HUES48 (cell line): ENCODE measurements at regions not wholly inside any gene's neighbourhood (a gene's known extent, or its start where the extent isn't known, plus 50 kb on each side); places are given as distances from the start of the nearest gene placed in this dataset.

ENCODE experiments used
- H3K27ac ChIP-seq: one replicate; pipeline ENCODE4 v1.7.0; 2013; ENCODE audit warnings: low read depth, low read length, inconsistent platforms
- H3K27me3 ChIP-seq: 2 replicates; pipeline ENCODE4 v1.6.1; 2013; ENCODE audit warnings: mild to moderate bottlenecking, low read length; ENCODE audit not compliant: control insufficient read depth, insufficient read depth
- H3K36me3 ChIP-seq: 2 replicates; pipeline ENCODE4 v1.6.1; 2013; ENCODE audit warnings: low read length; ENCODE audit not compliant: control insufficient read depth, insufficient read depth
- H3K4me1 ChIP-seq: 2 replicates; pipeline ENCODE4 v1.6.1; 2013; ENCODE audit warnings: mild to moderate bottlenecking, low read length; ENCODE audit not compliant: control insufficient read depth, insufficient read depth
- H3K4me3 ChIP-seq: 2 replicates; pipeline ENCODE4 v1.5.1; 2013; ENCODE audit warnings: mild to moderate bottlenecking, low read depth, low read length
- H3K9ac ChIP-seq: 2 replicates; pipeline ENCODE4 v1.6.1; 2013; ENCODE audit warnings: mild to moderate bottlenecking, low read depth, low read length, moderate library complexity
- H3K9me3 ChIP-seq: 2 replicates; pipeline ENCODE4 v1.6.1; 2013; ENCODE audit warnings: low read length; ENCODE audit not compliant: control insufficient read depth, insufficient read depth

DNA sequence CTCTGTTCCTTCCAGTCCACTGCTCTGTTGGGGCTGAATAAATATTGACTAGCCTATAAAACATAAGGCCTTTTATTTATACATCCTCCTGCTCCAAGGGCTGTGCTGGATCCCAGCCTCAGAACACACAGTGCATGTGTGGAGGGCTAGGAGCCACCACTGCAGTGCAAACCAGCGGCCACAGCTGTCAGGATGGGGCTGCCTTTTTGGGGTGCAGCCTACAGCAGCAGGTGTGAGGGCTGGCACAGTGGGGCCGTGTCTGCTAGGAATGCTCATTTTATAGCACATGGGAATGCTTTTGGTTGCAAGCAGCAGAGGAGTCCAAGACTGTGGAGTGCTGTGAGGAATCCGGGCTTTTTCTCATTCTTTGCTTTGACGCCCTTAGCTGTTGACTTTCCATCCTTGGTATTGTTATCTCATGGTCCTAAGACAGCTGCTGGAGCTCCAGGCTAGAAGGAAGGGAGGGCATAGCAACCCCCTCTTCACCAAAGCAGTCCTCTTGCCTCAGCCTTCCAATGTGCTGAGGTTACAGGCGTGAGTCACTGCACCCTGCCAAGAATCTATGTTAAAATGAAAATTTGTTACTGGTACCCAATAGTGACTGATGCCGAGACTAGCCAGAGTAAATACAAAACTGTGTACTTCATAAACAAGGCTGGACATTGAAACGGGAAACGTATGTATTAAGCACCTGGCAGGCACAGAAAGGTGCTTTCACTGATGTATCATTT lies 334.3 kb upstream of the GATB start:
- no peak overlapping the region for H3K9ac ChIP-seq
- no peak overlapping the region for H3K4me3 ChIP-seq
- H3K27ac ChIP-seq: no peak overlapping the region
- H3K27me3 ChIP-seq: no peaks in the 10 kb centered on the region
- no peaks in the 10 kb centered on the region for H3K9me3 ChIP-seq
- no peaks in the 10 kb centered on the region for H3K36me3 ChIP-seq
- H3K4me1 ChIP-seq: no peaks in the 10 kb centered on the region

- Histone ChIP-seq H3K4me3 (no peak overlapping the region), H3K9ac (no peak overlapping the region), H3K27ac (no peak overlapping the region), H3K9me3 (no peaks in the 10 kb centered on the region), H3K27me3 (no peaks in the 10 kb centered on the region), H3K4me1 (no peaks in the 10 kb centered on the region), H3K36me3 (no peaks in the 10 kb centered on the region)
Measured at GRCh38 chr4:152091405-152091804, 330.6 kb upstream of the GATB start.

DNA sequence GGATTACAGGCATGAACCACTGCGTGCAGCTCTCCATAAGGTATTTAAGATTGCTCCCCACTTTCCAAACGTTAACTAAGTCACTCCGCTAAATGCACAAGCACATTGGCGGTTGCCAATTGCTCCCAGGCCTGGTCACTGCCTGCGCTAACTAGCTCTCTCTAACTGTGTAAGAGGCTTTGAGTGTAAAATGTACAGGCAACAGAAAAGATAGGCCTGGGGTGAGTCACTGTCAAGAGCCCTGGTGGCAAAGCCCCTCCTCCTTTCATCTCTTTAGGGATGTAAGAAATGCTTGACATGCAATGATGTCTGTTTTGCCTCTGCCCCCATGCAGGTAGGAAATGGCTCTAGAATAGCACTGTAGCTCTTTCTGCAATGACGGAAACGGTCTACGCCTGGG lies 329.7 kb upstream of the GATB start:
- no peaks in the 10 kb centered on the region; the same call in 1 of the 2 replicates for H3K4me1 ChIP-seq
- no peaks in the 10 kb centered on the region for H3K27me3 ChIP-seq
- H3K4me3 ChIP-seq: no peak overlapping the region
- no peaks in the 10 kb centered on the region for H3K9me3 ChIP-seq
- no peaks in the 10 kb centered on the region for H3K36me3 ChIP-seq
- H3K9ac ChIP-seq: no peak overlapping the region
- no peak overlapping the region for H3K27ac ChIP-seq

GRCh38 chr4:152089584-152089983 lies 328.8 kb upstream of the GATB start:
- Histone ChIP-seq H3K9ac (no peak overlapping the region), H3K4me3 (no peak overlapping the region), H3K4me1 (no peaks in the 10 kb centered on the region; the same call in 1 of the 2 replicates), H3K27me3 (no peaks in the 10 kb centered on the region), H3K36me3 (no peaks in the 10 kb centered on the region), H3K9me3 (no peaks in the 10 kb centered on the region), H3K27ac (no peak overlapping the region)

DNA sequence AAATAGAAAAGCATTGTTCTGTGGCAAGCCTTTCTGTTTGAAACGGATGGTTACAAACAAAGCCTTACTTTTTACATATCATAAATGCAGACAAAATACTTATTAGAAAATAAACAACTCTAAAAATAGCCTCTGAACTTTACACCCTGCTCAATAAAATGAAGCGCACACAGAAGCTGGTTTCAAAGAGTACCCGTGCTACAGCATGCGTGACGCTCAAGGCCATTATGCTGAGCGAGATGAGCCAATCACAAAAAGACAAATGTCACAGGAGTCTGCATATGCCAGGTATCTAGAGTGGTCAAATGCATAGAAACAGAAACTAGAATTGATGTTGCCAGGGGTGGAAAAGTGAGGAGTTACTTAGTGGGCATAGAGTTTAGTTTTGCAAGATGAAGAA lies 326.5 kb upstream of the GATB start:
- no peaks in the 10 kb centered on the region; the same call in 1 of the 2 replicates for H3K4me1 ChIP-seq
- H3K9ac ChIP-seq: no peak overlapping the region
- H3K4me3 ChIP-seq: no peak overlapping the region
- no peaks in the 10 kb centered on the region for H3K9me3 ChIP-seq
- H3K36me3 ChIP-seq: no peaks in the 10 kb centered on the region
- no peaks in the 10 kb centered on the region for H3K27me3 ChIP-seq
- H3K27ac ChIP-seq: no peak overlapping the region

DNA sequence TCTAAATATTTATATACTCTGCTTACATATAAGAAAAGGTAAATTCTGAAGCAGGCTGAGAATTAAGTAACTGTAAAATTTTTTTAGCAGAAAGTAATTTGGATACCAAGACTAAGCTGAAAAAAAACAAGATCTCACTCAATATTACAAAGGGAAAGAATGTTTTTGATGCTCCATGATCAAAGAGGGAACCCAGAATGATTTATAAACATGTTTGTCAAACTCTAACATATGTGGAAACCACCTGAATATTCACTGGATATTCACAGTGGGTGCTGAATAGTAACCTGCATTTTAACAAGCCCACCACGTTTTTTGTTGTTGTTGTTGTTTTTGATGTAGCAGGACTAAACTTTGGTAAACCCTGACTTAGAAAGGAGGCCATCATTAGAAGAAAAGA lies 324.9 kb upstream of the GATB start:
- Histone ChIP-seq H3K4me3 (no peak overlapping the region), H3K27me3 (no peaks in the 10 kb centered on the region), H3K9me3 (no peaks in the 10 kb centered on the region), H3K27ac (no peak overlapping the region), H3K36me3 (no peaks in the 10 kb centered on the region), H3K9ac (no peak overlapping the region), H3K4me1 (no peaks in the 10 kb centered on the region; the same call in 1 of the 2 replicates)

GRCh38 chr4:152083338-152083737 lies 322.5 kb upstream of the GATB start:
- Histone ChIP-seq H3K9me3 (no peaks in the 10 kb centered on the region), H3K4me3 (no peak overlapping the region), H3K36me3 (no peaks in the 10 kb centered on the region), H3K4me1 (no peaks in the 10 kb centered on the region; the same call in 1 of the 2 replicates), H3K27me3 (no peaks in the 10 kb centered on the region), H3K9ac (no peak overlapping the region), H3K27ac (no peak overlapping the region)

- H3K36me3 ChIP-seq: no peaks in the 10 kb centered on the region
- no peaks in the 10 kb centered on the region for H3K27me3 ChIP-seq
- no peaks in the 10 kb centered on the region for H3K9me3 ChIP-seq
- H3K9ac ChIP-seq: no peak overlapping the region
- no peak overlapping the region for H3K27ac ChIP-seq
- no peak overlapping the region for H3K4me3 ChIP-seq
- no peaks in the 10 kb centered on the region; the same call in 1 of the 2 replicates for H3K4me1 ChIP-seq
Measured at GRCh38 chr4:152081024-152081423, 320.2 kb upstream of the GATB start.

GRCh38 chr4:152079543-152080293 lies 318.9 kb upstream of the GATB start:
- H3K9me3 ChIP-seq: no peaks in the 10 kb centered on the region
- no peak overlapping the region for H3K4me3 ChIP-seq
- H3K4me1 ChIP-seq: no peaks in the 10 kb centered on the region; the same call in 1 of the 2 replicates
- no peaks in the 10 kb centered on the region for H3K27me3 ChIP-seq
- no peak overlapping the region for H3K27ac ChIP-seq
- no peaks in the 10 kb centered on the region for H3K36me3 ChIP-seq
- no peak overlapping the region for H3K9ac ChIP-seq

GRCh38 chr4:152079079-152079478 lies 318.3 kb upstream of the GATB start:
- Histone ChIP-seq H3K27me3 (no peaks in the 10 kb centered on the region), H3K9me3 (no peaks in the 10 kb centered on the region), H3K4me1 (no peaks in the 10 kb centered on the region; the same call in 1 of the 2 replicates), H3K27ac (no peak overlapping the region), H3K9ac (no peak overlapping the region), H3K4me3 (no peak overlapping the region), H3K36me3 (no peaks in the 10 kb centered on the region)

GRCh38 chr4:152077582-152077981 lies 316.8 kb upstream of the GATB start:
- H3K27me3 ChIP-seq: no peaks in the 10 kb centered on the region
- H3K27ac ChIP-seq: no peak overlapping the region
- no peaks in the 10 kb centered on the region; the same call in 1 of the 2 replicates for H3K4me1 ChIP-seq
- H3K9me3 ChIP-seq: no peaks in the 10 kb centered on the region
- no peak overlapping the region for H3K4me3 ChIP-seq
- no peak overlapping the region for H3K9ac ChIP-seq
- H3K36me3 ChIP-seq: no peaks in the 10 kb centered on the region
